Kidney (tissue), 13 donors: ENCODE measurements at regions not wholly inside any gene's neighbourhood (a gene's known extent, or its start where the extent isn't known, plus 50 kb on each side); places are given as distances from the start of the nearest gene placed in this dataset.

ENCODE experiments used
- DNase-seq, 5 donors: peaks; one replicate each; pipeline ENCODE4 v3.0.0-alpha.2; 2013 to 2020
- FAIRE-seq: peaks from 2 replicates; lab custom pipeline; 2012; peaks lifted over from hg19 to GRCh38; lab: Jason Lieb, UNC
- H3K27ac ChIP-seq, 2 donors: one replicate each; pipeline ENCODE4 v1.7.0; 2013; ENCODE audit warnings: low read depth in 2 of 2, low read length in 2 of 2, inconsistent platforms in 1 of 2
- H3K27me3 ChIP-seq: one replicate; pipeline ENCODE4 v1.7.1; 2013; ENCODE audit warnings: low read length, inconsistent platforms; ENCODE audit not compliant: control insufficient read depth, insufficient read depth
- H3K36me3 ChIP-seq, 3 donors: one replicate each; pipeline versions ENCODE4 v1.7.0 to v1.7.1; 2013; ENCODE audit warnings: low read length in 3 of 3, control low read depth in 1 of 3, inconsistent platforms in 1 of 3; ENCODE audit not compliant: insufficient read depth in 3 of 3, control insufficient read depth in 2 of 3
- H3K4me1 ChIP-seq, 3 donors: one replicate each; pipeline versions ENCODE4 v1.7.0 to v1.7.1; 2013; ENCODE audit warnings: low read length in 3 of 3, inconsistent platforms in 1 of 3, low read depth in 1 of 3; ENCODE audit not compliant: control insufficient read depth in 2 of 3, insufficient read depth in 2 of 3
- H3K4me3 ChIP-seq, 3 donors: one replicate each; pipeline versions ENCODE4 v1.7.0 to v1.8.1; 2013; ENCODE audit warnings: low read length in 3 of 3, control low read depth in 1 of 3, inconsistent platforms in 1 of 3
- H3K9ac ChIP-seq, 3 donors: one replicate each; pipeline versions ENCODE4 v1.7.0 to v1.7.1; 2013; ENCODE audit warnings: low read length in 3 of 3, control low read depth in 1 of 3, inconsistent platforms in 1 of 3
- H3K9me3 ChIP-seq, 3 donors: one replicate each; pipeline versions ENCODE4 v1.7.0 to v1.7.1; 2013; ENCODE audit warnings: low read length in 3 of 3, control low read depth in 1 of 3, inconsistent platforms in 1 of 3; ENCODE audit not compliant: control insufficient read depth in 2 of 3, insufficient read depth in 1 of 3
- CTCF ChIP-seq: IDR thresholded peaks from 3 replicates; pipeline ENCODE4 v1.5.1; 2012; ENCODE audit warnings: mild to moderate bottlenecking, moderate library complexity, borderline replicate concordance; ENCODE audit not compliant: insufficient read depth; ENCODE audit errors: extremely low read depth
- intact Hi-C: fragments of 100-400 bp; cut with DNase I; formaldehyde crosslinking; loops from one replicate; pipeline ENCODE4 v1.11.1; 2022
- donor health status: control.
- donor health status: control.
- donor health status: control.
- donor health status: control.
- donor health status: control.
- donor health status: DM: yes; HTN: yes; CAD: no.
- donor health status: Normal renal cell carcinoma (clear cell type).

- DNase-seq (no peak), FAIRE-seq (no peak)
- Histone ChIP-seq H3K9ac (no peak overlapping the region), H3K4me3 (no peak overlapping the region), H3K4me1 (peaks cover 0 to 2% (median 0%) of the 10 kb centered on the region in 3 donors), H3K27me3 (no peaks in the 10 kb centered on the region), H3K36me3 (no peaks in the 10 kb centered on the region), H3K27ac (no peak overlapping the region), H3K9me3 (no peaks in the 10 kb centered on the region)
- intact Hi-C loops: no loop called here
- TF ChIP-seq CTCF: no peak
These were observed 88.1 kb downstream of the RSPH3 start for GRCh38 chr6:158911746-158912480.

- TF ChIP-seq CTCF: no peak
- Histone ChIP-seq H3K4me3 (no peak overlapping the region), H3K27me3 (no peaks in the 10 kb centered on the region), H3K4me1 (peaks cover 0 to 2% (median 0%) of the 10 kb centered on the region in 3 donors), H3K9ac (no peak overlapping the region), H3K9me3 (peaks cover 0 to under 1% (median 0%) of the 10 kb centered on the region in 3 donors), H3K36me3 (no peaks in the 10 kb centered on the region), H3K27ac (peak overlapping the region in 1 of 2 donors; percentile 9)
- no peak for FAIRE-seq
- intact Hi-C loops: no loop called here
- DNase-seq: peak in 3 of 5 donors; percentile 63 to 86 (median 84)
These were observed 89.2 kb downstream of the RSPH3 start for GRCh38 chr6:158910484-158911440.

GRCh38 chr6:158909938-158910337 is 90.1 kb downstream of the RSPH3 start:
- TF ChIP-seq CTCF: no peak
- H3K4me3 ChIP-seq: no peak overlapping the region
- DNase-seq: no peak
- intact Hi-C loops: no loop called here
- H3K4me1 ChIP-seq: peaks cover 0 to 2% (median 0%) of the 10 kb centered on the region in 3 donors
- no peaks in the 10 kb centered on the region for H3K27me3 ChIP-seq
- H3K27ac ChIP-seq: no peak overlapping the region
- no peak for FAIRE-seq
- H3K36me3 ChIP-seq: no peaks in the 10 kb centered on the region
- H3K9ac ChIP-seq: no peak overlapping the region
- peaks cover 0 to 9% (median 0%) of the 10 kb centered on the region in 3 donors for H3K9me3 ChIP-seq
